Glutamatergic neuron (in vitro differentiated cells): ENCODE measurements at regions not wholly inside any gene's neighbourhood (a gene's known extent, or its start where the extent isn't known, plus 50 kb on each side); places are given as distances from the start of the nearest gene placed in this dataset.
A peak's percentile ranks its signal among the peaks of the same experiment; 100 is the strongest.

Experiments used
- DNase-seq: peaks from one replicate; pipeline ENCODE4 v3.0.0; 2022
- H3K27ac Mint-ChIP-seq: one replicate; pipeline ENCODE4 v1.8.0; 2020; ENCODE audit warnings: mild to moderate bottlenecking, mixed read lengths, inconsistent platforms; ENCODE audit not compliant: unreplicated experiment
- H3K27me3 Mint-ChIP-seq: one replicate; pipeline ENCODE4 v1.8.0; 2020; ENCODE audit warnings: mild to moderate bottlenecking, moderate library complexity, mixed read lengths, inconsistent platforms; ENCODE audit not compliant: unreplicated experiment
- H3K36me3 Mint-ChIP-seq: one replicate; pipeline ENCODE4 v1.8.0; 2020; ENCODE audit warnings: mild to moderate bottlenecking, mixed read lengths, inconsistent platforms; ENCODE audit not compliant: unreplicated experiment
- H3K4me1 Mint-ChIP-seq: one replicate; pipeline ENCODE4 v1.8.0; 2020; ENCODE audit warnings: mild to moderate bottlenecking, low read depth, mixed read lengths, inconsistent platforms; ENCODE audit not compliant: unreplicated experiment
- H3K4me3 Mint-ChIP-seq: one replicate; pipeline ENCODE4 v1.8.0; 2020; ENCODE audit warnings: mild to moderate bottlenecking, mixed read lengths, inconsistent platforms; ENCODE audit not compliant: unreplicated experiment
- H3K9me3 Mint-ChIP-seq: one replicate; pipeline ENCODE4 v1.8.0; 2020; ENCODE audit warnings: mild to moderate bottlenecking, moderate library complexity, mixed read lengths, inconsistent platforms; ENCODE audit not compliant: unreplicated experiment
- TF ChIP-seq, protein P1 (sequence below): fragments of 200-600 bp; sonication (generic); IDR thresholded peaks from one replicate; pipeline ENCODE4 v1.5.0; 2021; ENCODE audit not compliant: partially characterized antibody, unreplicated experiment

DNA sequence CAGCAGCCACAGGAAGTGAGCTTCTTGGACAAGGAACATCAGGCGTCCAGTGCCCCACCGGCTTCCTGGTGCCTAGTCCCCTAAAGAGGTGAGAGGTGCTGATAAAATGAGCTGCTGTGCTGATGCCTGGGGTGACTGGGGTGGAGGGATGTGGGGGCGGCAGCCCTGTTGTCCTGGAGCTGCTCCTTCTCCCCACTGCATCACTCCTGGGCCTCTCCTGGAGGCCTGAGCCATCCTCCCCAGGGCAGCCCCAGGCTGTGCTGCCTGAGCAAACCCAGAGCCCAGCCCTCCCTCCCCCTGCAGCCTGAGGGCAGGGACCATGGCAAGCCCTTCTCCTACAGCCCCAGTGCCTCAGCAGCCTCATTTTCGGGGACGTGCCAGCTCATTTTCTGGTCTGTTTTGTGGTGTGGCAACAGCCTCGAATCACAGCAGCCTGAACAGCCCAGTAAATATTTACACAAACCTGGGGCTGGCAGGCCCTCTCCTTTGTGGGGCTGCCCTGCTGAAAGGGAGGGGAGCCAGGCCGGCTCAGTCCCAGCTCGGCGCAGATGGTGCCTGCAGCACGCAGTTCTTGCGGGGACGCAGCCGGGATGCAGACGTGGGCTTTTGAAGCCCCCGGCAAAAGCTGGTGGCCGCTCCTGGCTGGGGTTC lies 259.9 kb downstream of the DLL1 start:
- peaks cover 10% of the 10 kb centered on the region for H3K9me3 Mint-ChIP-seq
- peaks cover 1% of the 10 kb centered on the region for H3K4me1 Mint-ChIP-seq
- H3K27me3 Mint-ChIP-seq: peaks cover 8% of the 10 kb centered on the region
- no peak overlapping the region for H3K4me3 Mint-ChIP-seq
- peak; percentile 28 for DNase-seq
- H3K27ac Mint-ChIP-seq: no peak overlapping the region
- TF ChIP-seq, protein P1, sequence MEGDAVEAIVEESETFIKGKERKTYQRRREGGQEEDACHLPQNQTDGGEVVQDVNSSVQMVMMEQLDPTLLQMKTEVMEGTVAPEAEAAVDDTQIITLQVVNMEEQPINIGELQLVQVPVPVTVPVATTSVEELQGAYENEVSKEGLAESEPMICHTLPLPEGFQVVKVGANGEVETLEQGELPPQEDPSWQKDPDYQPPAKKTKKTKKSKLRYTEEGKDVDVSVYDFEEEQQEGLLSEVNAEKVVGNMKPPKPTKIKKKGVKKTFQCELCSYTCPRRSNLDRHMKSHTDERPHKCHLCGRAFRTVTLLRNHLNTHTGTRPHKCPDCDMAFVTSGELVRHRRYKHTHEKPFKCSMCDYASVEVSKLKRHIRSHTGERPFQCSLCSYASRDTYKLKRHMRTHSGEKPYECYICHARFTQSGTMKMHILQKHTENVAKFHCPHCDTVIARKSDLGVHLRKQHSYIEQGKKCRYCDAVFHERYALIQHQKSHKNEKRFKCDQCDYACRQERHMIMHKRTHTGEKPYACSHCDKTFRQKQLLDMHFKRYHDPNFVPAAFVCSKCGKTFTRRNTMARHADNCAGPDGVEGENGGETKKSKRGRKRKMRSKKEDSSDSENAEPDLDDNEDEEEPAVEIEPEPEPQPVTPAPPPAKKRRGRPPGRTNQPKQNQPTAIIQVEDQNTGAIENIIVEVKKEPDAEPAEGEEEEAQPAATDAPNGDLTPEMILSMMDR: no peak
- H3K36me3 Mint-ChIP-seq: peaks cover 29% of the 10 kb centered on the region

DNA sequence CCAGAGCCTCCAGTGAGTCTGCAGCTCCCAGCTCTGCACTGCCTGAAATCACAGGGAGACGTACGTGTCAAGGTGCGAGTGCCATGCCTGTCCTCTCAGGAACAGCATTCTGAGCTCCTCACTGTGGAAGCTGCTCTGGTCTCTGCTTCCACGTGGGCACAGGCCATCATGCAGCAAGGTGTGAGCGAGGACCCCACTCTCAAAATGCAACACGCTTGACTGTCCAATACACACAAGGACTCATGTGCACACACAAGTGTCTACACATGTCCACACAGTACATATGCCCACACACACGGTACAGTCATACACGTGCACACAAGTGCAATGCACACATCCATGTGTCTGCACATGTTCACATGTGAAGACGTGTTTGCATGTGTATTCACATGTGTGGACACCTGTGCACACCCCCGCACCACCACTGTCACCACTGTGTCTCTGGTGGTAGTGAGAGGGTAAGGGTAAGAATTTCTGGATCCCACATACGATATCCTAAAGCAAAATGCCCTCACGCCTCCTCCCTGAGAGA lies 260.5 kb downstream of the DLL1 start:
- peaks cover 10% of the 10 kb centered on the region for H3K9me3 Mint-ChIP-seq
- H3K27ac Mint-ChIP-seq: no peak overlapping the region
- H3K4me3 Mint-ChIP-seq: no peak overlapping the region
- peak; percentile 6 for DNase-seq
- H3K36me3 Mint-ChIP-seq: peaks cover 29% of the 10 kb centered on the region
- TF ChIP-seq, protein P1: no peak
- peaks cover 8% of the 10 kb centered on the region for H3K27me3 Mint-ChIP-seq
- peaks cover 2% of the 10 kb centered on the region for H3K4me1 Mint-ChIP-seq

DNA sequence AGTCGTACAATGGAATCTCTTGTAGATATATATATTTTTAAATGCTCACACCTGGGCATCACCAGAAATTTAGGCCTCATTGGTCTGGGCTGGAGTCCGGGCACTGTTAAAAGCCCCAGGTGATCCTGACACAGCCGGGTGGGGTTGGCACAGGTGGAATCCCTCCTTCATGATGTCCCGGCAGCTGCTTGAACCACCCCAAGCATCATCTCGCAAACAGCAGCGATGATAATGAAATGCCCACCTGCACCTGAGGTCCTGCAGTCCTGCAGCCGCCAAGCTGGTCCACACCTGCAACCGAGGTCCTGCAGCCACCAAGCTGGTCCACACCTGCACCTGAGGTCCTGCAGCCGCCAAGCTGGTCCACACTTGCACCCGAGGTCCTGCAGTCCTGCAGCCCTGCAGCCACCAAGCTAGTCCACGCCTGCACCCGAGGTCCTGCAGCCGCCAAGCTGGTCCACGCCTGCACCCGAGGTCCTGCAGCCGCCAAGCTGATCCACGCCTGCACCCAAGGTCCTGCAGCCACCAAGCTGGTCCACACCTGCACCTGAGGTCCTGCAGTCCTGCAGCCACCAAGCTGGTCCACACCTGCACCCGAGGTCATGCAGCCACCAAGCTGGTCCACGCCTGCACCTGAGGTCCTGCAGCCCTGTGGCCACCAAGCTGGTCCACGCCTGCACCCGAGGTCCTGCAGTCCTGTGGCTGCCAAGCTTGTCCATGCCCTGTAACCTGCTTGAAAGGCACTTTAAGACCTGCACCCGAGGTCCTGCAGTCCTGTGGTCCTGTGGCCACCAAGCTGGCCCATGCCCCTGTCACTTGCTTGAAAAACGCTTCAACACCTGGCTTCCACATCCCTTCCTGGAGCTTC lies 261.2 kb downstream of the DLL1 start:
- peaks cover 32% of the 10 kb centered on the region for H3K36me3 Mint-ChIP-seq

DNA sequence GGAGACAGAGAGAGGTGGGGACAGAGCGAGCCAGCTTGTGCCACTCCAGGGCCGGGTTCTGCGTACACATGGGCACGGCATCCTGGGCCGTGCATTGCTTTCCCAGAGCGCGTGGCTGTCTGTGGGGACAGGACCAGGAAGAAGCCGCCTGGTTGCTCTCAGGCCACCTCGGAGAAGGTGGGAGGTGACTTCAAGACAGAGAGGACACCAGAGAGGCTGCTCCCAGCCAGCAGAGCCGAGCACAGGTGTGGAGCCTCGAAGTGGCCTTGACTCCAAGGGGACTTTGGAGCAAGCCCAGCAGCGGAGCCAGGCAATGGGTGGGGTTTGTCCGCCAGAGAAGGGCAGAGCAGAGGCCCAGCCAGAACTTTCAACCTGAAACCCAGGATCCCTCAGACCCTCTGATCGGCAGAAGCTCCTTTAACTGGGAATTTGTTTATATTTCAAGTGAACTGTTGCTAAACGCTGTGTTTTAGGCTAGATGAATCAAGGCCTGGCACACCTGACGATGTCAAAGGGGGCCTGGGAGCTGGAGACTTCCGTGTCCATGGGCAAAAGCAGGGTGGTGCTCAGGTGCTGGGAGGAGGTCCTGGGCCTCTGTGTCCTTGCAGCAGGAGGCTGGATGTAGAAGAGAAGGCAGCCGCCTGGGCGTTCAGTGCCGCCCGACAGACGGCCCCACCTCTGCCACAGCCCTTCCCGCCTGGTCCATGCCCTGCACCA lies 262.1 kb downstream of the DLL1 start:
- Mint-ChIP-seq H3K27ac (no peak overlapping the region), H3K9me3 (peaks cover 7% of the 10 kb centered on the region), H3K4me1 (peaks cover 8% of the 10 kb centered on the region), H3K36me3 (peaks cover 31% of the 10 kb centered on the region), H3K4me3 (no peak overlapping the region), H3K27me3 (peaks cover 13% of the 10 kb centered on the region)
- TF ChIP-seq, protein P1: no peak
- DNase-seq: peak; percentile 5

More for the DNA sequence above, 261.2 kb downstream of the DLL1 start:
- H3K9me3 Mint-ChIP-seq: peaks cover 10% of the 10 kb centered on the region
- peaks cover 8% of the 10 kb centered on the region for H3K4me1 Mint-ChIP-seq
- TF ChIP-seq, protein P1: no peak
- H3K4me3 Mint-ChIP-seq: no peak overlapping the region
- no peak overlapping the region for H3K27ac Mint-ChIP-seq
- peaks cover 11% of the 10 kb centered on the region for H3K27me3 Mint-ChIP-seq
- DNase-seq: no peak
